ENCODE measurements at regions not wholly inside any gene's neighbourhood (a gene's known extent, or its start where the extent isn't known, plus 50 kb on each side); places are given as distances from the start of the nearest gene placed in this dataset.
"Not testable (repeated sequence)": the region's sequence is repeated elsewhere in the genome, so short reads cannot be mapped to it uniquely, and the experiment has no call there.

DNA sequence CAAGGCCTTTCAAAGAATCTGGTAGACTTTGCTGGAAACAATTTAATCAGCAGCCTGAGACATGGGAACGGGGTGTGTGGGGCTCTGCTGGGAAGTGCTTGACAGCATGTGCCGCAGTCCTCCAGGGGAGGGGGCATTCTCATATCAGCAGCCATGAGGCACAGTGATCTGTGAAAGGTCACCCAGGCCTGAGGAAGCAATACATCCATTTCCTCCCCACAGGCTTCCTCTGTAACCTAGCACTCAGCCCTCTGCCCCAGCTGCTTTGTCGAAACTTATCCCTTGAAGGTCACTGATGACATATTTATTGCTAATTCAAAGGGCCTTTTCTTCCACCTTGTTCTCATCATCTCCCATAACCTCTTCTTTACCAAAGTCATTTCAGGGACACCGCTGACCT is 103.3 kb downstream of the TNFAIP3 start:
- no peak for FAIRE-seq

DNA sequence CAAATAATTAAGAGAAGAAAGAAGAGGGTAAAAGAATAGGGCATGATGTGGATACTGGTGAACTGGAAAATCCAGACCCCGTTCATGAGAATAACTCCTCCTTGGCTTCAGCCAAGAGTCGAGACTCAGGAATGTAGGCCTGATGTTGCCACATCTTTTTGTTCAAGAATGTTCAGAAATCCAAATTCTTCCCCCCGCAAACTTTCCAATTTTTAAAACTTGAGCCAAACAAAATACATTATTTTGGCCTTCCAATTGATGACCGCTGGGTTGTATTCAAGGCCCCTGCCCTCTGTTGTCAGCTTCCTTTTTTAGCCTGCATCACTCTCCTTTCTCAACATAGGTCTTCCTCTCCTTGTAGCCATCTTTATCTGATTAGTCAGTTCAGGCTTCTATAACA is 106.1 kb downstream of the TNFAIP3 start:
- FAIRE-seq = no peak

DNA sequence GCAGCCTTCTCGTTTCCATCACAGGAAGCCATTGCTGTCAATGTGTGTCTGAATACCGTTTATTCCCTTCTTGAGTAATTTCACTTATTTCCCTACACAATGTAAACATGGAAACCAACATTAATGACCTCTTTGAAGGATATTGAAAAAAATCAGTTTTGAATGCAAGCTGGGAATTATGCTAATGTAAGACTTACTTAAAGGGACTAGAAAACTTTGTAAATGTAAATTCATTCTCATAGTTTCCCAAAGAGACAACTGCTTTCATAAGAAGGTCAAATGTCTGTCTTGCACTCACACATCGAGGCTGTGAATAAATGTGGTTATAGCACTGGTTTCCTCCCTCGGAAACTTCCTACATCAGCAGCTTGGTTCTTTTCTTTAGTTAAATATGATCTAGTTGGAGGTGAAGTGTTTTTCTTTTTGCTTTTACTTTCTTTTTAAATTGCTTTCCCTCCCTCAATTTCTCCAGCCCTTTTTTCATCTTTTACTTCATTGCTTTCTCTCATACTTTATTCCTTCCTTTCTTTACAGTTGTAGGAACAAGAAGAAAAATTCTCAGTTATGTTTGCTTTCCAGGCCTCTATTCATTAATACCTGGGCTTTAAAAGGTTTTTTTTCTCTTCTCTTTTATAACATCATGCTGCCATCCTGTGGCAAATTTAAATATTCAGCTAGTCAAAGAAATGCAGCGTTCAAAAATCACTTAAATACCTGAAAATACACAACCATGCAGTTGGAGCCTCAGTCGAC is 108.3 kb downstream of the TNFAIP3 start:
- peak; percentile 86 for FAIRE-seq

DNA sequence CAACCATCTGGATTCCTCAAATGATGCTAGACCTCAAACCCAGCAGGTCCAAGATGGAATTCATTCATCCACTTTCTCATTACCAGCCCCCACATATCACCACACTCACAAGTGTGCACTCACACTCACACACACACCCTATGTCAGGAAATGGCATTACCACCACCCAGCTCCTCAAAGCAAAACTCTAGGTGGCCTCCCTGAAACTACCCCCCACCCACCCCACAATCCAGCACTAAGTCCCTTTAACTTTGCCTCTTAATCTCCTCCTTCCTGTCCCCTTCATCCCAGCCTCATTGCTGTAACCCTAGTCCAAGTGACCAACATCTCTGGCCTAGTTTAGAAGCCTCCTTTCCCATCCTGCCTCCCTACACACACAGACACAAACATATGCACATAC is 109.4 kb downstream of the TNFAIP3 start:
- no peak for FAIRE-seq

DNA sequence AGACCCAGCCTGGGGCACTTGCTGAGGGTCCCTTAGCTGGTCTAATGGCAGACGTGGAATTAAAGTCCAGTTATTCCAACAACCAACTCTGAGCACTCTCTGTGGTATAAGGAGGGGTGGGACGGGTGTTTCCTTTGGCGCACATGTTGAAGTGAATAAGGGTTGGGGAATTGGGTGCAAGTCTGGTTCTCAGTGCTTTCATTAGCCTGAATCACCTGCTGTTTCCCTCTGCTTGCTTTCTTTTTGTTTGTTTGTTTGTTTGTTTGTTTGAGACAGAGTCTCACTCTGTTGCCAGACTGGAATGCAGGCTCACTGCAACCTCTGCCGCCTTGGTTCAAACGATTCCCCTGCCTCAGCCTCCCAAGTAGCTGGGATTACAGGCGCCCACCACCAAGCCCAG is 110.1 kb downstream of the TNFAIP3 start:
- FAIRE-seq = no peak

DNA sequence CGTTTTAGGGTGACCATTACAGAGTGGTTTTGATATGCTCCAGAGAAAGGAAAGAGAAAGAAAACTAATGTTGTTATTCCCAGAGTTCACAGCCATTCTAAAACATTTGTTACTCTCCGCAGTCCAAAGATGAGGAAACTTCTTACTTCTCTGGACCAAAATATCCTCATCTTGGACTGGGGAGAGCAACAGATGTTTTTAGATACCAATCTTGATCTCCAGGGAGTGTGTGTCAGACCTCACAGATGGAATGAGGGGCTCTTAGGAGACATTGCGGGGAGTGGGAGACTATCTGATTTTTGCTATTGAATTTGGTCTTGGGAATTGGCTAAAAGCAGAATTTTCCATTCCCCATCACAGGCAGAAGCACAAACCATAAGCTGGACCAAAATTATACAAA is 110.8 kb downstream of the TNFAIP3 start:
- FAIRE-seq = no peak

DNA sequence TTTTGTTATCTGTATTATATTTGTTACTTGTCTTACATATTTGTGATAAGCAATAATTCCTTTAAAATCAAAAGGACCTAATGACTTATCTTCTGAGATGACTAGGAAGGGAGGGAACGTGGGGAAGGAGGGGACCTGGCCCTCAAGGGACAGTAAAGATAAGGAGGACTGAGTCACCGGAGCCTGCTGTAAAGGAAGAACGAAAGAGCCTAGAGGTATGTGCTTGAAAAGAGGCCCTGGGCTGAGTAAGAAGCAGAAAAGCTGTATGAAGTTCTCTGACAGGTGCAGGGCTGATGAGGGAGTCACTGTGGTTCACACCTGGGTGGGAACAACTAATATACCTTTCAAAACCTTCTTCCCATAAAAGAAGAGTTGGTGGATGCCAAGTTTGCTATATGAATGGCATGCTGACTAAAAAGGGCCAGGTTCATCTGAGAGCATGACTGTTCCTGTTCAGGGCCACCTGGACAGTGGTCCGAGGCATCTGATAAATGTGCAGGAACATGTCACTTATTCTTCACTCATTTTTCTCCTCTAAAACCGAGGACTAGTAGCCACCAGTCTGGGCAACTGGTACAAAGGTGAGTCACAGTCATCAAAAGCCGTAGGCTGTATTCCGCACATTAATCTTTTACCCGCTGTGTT is 111.3 kb downstream of the TNFAIP3 start:
- FAIRE-seq = no peak

DNA sequence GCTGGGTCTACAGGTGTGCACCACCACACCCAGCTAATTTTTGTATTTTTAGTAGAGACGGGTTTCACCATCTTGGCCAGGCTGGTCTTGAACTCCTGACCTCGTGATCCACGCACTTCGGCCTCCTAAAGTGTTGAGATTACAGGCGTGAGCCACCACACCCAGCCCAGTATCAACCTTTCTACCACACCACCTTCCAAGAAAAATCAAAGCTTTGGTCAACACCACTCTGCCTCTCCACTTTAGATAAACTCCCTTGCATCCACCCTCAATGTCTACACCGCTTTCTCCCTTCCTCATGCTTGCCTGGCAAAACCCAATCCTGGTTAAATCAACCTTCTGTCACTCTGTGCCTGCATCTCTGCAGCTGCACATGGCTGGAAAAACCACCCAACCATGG is 112.2 kb downstream of the TNFAIP3 start:
- FAIRE-seq = not testable (repeated sequence)

DNA sequence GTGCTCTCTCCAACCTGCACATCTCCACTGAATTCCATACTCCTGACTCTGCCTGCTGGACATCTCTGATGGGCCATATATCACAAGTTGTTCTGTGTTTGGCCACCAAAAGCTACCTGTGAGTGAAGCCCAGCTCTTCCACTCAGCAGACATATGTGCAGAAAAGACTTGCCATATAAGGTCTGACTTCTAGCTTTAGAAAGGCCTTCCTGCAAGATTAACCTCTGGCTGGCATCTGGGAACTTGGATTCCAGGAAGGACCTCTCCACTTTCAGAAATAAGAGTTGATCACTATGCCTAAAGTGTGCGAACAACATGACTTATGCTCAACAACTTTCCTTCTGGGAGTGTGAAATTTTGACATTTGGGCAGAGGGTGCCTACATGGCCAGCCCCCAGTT is 113.7 kb downstream of the TNFAIP3 start:
- no peak for FAIRE-seq

DNA sequence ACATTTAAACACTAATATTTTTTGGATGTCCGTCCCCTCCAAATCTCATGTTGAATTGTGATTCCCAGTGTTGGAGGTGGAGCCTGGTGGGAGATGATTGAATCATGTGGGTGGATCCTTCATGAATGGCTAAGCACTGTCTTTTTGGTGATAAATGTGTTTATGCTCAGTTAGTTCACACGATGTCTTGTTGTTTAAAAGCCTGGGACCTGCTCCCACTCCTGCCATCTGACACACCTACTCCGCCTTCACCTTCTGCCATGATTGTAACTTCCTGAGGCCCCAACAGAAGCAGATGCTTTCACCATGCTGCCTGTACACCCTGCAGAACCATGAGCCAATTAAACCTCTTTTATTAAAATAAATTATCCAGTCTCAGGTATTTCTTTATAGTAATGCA is 114.7 kb downstream of the TNFAIP3 start:
- no peak for FAIRE-seq

DNA sequence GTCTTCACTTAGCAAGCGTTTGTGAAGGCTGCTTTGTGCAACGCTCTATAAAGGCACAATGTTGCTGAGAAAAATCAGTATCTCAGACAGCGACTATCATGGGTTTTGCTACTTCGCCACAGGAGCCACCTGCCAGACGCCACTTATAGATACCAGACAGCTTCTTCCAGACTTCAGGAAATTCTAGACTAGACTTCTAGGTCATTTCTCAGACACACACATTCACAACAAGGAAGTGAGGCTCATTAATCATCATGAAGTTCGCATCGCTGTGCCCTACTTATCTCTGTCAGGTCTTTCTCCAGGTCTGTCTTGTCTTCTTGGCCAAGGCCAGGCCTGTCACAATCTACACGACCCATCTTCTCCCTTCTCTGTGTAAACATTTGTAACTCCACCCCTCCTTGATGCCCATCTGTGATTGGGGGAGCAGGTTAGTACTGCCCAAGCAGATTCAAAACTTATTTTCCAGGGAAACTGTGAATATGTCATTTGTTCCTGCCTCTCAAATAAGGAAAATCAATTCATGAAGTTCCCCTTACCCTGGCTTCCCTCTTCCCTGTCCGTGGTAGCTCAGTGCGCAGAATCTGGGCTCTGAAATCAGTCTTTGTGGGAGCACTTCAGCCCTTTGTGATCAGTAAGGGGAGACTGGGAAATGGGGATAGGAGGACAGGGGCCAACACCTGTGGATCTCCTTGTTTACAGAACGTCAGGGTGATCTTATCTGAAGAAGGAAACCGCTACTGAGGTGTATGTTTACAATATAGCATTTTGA is 115.5 kb downstream of the TNFAIP3 start:
- no peak for FAIRE-seq

DNA sequence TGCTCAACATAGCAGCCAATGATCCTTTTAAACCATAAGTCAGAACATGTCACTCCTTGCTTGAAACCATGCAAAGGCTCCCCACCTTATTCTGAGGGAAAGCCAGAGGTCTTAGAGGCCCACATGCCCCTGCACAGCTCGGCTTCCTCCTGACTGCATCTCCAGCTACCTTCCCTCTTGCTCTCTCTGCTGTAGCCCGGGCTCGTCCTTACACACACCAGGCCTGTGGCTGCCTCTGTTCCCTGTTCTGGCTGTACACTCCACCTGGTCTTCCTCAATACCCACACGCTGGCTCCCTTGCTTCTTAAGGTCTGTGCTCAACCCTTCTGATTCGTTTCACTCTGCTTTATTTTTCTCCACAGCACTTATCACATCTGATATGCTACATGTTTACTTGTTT is 116.2 kb downstream of the TNFAIP3 start:
- no peak for FAIRE-seq

DNA sequence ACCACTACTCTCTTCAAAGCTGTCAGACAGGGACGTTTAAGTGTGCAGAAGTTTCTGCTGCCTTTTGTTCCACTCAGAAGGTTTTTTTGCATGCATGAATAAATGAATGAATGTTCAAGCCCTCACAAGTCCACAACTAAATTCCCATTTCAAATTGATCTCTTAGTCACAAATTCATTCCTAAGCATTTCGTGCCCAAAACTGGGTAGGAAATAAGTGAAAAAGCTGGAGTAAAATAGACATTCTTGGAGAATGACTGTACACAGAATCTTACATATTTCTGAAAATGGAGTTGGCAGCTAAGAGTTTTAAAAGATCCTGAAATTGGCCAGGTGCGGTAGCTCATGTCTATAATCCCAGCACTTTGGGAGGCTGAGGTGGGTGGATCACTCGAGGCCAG is 117.6 kb downstream of the PERP start:
- no peak for FAIRE-seq

DNA sequence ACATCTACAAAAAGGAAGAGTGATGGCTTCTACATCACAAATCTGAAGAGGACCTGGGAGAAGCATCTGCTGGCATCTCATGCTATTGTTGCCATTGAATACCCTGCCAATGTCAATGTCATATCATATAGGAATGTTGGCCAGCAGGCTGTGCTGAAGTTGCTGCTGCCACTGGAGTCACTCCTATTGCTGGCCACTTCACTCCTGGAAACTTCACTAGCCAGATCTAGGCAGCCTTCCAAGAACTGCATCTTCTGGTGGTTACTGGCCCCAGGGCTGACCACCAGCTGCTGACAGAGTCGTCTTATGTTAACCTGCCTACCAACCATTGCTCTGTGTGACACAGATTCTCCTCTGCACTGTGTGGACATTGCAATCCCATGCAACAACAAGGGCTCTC is 111.8 kb downstream of the PERP start:
- FAIRE-seq = no peak

DNA sequence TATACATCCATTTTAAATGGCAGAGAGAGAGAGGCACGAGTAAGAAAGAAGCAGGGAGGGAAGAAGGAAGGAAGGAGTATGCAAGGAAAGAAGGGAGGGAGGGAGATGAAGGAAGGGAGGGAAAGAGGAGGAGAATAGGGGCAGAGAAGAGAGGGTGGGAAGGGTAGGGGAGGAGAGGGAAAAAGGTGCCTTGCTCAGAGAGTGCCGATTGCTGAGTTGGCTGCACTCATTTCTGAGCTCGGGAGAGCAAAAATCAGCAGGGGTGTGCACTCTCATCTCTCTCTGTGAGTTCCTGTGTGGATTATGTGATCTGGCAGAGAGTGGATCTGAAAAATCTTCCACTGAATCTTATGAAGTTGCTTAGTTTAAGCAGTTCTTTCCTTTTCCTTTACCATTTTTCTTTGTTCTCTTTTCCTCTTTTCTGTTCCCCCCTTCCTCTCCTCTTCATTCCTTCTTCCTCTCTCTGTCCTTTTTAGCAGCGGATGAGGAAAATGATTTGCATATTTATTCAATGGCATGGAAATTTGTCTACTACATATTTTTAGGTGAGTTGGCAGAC is 108.7 kb downstream of the PERP start:
- no peak for FAIRE-seq

DNA sequence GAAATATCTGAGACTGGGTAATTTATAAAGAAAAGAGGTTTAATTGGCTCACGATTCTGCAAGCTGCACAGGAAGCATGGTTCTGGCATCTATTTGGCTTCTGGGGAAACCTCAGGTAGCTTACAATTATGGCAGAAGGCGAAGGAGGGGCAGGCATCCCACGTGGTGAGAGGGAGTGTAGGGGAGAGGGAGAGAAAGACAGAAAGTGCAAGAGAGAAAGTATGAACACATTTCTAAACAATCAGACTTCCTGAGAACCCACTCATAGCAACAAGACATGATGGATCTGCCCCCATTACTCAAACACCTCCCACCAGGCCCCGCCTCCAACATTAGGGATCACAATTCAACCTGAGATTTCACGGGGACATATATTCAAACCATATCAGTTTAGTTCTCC is 107.4 kb downstream of the PERP start:
- no peak for FAIRE-seq

DNA sequence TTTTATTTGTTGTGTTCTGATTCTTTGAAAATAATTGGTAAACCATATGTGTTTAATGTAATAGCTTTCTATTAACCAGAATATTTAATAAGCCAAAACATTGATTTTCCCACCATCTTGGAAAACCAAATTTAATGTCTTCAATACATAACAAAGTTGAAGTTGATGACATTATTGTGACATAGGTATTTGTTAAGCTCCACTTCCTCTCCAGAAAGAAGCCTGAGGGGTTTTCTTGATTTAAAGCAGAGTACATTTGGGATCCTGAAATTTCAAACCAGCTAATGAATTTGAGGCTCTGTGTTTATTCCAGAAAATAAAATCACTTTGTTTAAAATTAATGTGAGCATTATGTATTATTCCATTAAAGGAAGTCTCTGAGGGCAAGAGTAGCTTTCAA is 106.3 kb downstream of the PERP start:
- no peak for FAIRE-seq

DNA sequence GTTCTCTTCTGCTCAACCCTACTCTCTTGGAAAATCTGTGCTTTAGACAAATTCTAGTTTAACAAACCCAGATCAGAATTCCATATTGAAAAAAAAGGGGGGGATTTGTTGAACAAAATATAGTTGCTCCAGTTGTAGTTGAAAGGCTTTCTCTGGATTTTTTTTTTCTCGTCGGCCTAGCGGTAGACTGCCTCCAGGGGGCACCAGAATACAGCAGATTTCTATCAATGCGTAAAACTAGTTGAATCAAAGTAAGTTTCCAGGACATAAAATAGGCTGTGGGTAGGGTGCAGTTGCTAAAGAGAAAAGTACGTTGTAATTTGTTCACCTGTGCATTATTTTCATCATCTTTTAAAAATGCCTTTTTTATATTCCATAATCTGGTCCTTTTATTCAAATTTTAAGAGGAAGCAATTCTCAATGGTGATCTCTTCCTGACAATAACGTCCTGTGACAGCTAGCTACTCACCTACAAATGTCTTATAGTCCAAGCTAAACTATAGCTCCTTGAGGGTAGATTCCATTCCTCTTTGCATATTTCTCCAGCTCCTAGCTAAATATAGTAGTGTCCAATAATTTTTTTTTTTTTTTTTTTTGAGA is 105.4 kb downstream of the PERP start:
- peak; percentile 83 for FAIRE-seq

DNA sequence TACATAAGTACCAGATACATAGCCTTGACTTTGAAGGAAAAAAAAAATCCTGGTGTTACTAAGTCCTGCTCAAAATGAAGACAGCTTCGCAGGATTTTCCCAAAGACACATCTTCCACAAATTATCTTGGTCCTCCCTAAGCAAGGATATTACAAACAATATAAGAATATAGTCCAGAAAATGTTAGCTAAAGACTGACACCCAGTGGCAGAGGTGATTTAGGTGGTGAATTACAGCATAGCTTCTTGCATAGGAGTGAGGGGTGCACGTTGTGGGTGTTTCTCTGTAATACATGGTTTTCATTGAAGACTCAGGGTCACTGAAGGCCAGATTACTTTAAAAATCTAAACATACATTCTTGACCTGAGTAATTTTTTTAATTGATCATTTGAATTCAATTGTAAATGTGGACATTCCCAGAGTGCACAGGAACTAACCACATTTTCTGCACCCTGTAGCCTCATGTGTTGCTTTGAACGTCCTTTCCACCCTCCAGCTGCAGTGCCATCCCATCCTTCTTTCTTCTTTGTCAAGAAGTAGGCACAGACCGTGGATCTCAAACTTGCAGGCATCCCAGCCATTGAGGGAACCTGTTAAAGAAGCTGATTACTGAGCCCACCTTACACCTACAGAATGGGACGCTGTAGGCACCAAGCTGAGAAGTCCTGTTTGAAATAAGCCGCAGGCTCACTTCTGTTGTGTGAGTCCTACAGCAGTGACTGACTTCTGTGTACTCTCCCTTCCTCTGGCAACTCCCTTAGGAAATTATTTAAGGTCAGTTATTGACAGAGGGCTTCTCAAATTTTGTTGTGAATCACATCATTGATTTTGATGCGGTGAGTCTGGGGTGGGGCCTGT is 102.6 kb downstream of the PERP start:
- peak; percentile 92 for FAIRE-seq

DNA sequence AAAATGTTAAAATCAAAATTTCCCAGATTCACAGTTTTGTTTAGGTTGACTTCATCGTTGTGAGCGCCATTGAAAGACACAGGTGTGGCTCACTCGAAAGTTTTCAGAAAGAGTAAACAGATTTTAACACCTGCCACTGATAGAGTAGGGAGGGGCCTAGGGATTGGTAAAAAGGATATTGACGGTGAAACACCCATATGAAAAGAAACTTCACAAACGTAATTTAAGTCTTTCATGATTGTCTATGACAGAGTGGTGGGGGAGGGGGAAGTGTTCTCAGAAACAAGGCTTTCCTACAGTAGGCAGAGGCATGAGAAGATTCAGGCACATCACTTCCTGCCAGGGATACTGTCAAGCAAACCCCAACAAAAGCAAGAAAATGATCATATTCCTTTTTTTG is 101.4 kb downstream of the PERP start:
- FAIRE-seq = no peak

DNA sequence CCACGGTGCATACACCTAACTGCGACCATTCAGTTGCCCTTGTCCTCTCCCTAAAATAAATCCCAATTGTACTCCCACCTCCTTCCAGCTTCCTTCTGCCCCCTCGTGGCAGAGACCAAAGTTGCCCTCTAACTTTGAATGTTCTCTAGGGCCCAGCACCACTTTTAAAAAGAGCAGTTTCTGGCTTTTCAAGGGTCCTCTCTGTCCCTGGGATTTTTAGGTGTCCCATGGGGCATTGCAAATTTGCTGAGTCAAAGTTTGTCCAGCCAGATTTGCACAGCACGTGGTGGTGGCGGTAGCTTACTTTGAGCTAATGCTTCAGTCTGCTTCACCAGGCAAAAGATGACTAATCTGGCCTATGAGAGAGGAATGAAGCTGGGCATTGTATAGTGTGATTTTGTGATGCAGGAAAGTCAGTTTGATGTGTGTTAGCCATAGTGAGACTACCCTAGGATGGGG is 100.2 kb downstream of the PERP start:
- no peak for FAIRE-seq

DNA sequence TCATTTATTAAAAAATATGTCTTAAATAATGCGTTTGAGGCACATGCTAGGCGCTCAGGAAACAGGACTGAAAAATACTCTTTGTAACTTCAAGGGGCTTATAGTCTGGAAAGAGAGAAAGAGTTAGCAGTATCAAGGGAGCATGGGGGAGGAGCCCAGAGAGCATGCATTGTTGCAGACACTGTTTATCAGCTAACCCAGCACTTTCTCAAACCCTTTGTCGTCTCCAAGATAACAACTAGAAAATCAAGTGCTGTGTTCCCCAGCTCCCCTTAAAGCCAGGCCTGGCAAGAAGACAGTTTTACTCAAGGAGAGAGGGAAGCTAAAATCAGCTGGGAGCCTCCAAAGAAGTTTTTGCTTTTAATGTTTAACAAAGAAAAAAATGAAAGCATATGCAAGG is 98.4 kb downstream of the PERP start:
- FAIRE-seq = no peak

All from TTC549 (cell line).